ENCODE measurements at regions not wholly inside any gene's neighbourhood (a gene's known extent, or its start where the extent isn't known, plus 50 kb on each side); places are given as distances from the start of the nearest gene placed in this dataset.
"Not testable (repeated sequence)": the region's sequence is repeated elsewhere in the genome, so short reads cannot be mapped to it uniquely, and the experiment has no call there.

DNA sequence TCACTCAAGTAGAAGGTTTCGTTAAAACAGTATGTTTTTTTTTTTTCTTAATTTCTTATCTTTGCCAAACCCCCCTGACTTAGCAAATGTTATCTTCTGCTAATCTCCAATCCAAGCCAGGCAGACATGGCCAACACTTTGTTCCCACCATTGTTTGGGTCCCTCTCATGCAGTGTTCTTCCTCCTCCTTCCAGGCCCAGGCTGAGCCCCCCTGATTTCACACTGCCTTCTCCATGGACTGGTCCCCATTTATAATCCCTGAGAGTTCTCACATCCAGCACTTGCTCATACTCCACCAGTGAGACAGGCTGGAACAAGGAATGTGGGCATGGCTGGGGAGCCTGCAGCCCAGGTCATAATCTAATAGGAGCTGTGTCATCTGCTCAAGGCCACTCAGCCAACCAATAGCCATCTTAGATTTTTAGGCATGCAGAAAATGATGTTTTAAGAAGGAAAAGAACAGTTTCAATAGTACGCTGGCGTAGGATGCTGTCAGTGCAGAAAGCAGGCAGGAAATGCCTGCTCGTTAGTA lies 238.4 kb upstream of the CCDC196 start:
- Histone ChIP-seq H3K36me3 (ENCODE audit: control insufficient read depth in 2 of 2, insufficient read depth in 2 of 2, low read length in 1 of 2) (no peaks in the 10 kb centered on the region), H3K4me3 (ENCODE audit: low read depth in 1 of 2, low read length in 2 of 2) (no peak overlapping the region), H3K9me3 (ENCODE audit: control insufficient read depth in 2 of 2, insufficient read depth in 1 of 2, low read depth in 1 of 2, low read length in 1 of 2) (no peaks in the 10 kb centered on the region), H3K4me1 (ENCODE audit: control insufficient read depth in 2 of 2, insufficient read depth in 2 of 2, low read length in 1 of 2) (no peaks in the 10 kb centered on the region), H3K27me3 (ENCODE audit: control insufficient read depth in 1 of 2, insufficient read depth in 2 of 2, low read length in 2 of 2) (no peaks in the 10 kb centered on the region), H3K27ac (ENCODE audit: low read depth in 2 of 2, low read length in 1 of 2) (no peak overlapping the region)
- WGBS, 2 donors, result 63 to 67% methylated on average over 4 of the region's 4 CpGs

DNA sequence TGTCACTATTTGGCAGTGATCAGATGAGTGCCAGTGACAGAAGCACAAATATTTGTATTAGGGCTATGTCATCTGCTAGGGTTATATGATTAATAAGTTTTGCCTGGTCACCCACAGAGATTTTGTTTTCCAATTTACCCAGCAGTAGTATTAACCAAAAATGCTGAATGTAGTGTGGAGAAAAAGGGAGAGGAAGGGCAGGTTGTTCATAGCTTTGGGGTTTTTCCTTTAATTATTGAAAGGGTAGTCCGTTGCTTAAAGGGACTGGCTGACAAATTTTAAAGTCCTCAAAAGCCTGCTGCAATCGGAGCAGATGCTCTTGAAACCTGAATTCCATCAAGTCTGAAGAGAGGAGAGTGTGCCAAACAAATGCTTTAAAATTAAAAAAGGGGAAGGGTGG lies 237.9 kb upstream of the CCDC196 start:
- Histone ChIP-seq H3K27ac (ENCODE audit: low read depth in 2 of 2, low read length in 1 of 2) (no peak overlapping the region), H3K9me3 (ENCODE audit: control insufficient read depth in 2 of 2, insufficient read depth in 1 of 2, low read depth in 1 of 2, low read length in 1 of 2) (no peaks in the 10 kb centered on the region), H3K27me3 (ENCODE audit: control insufficient read depth in 1 of 2, insufficient read depth in 2 of 2, low read length in 2 of 2) (no peaks in the 10 kb centered on the region), H3K4me3 (ENCODE audit: low read depth in 1 of 2, low read length in 2 of 2) (no peak overlapping the region), H3K4me1 (ENCODE audit: control insufficient read depth in 2 of 2, insufficient read depth in 2 of 2, low read length in 1 of 2) (no peaks in the 10 kb centered on the region), H3K36me3 (ENCODE audit: control insufficient read depth in 2 of 2, insufficient read depth in 2 of 2, low read length in 1 of 2) (no peaks in the 10 kb centered on the region)
- 44 to 46% methylated on average over 2 of the region's 2 CpGs for WGBS, 2 donors

DNA sequence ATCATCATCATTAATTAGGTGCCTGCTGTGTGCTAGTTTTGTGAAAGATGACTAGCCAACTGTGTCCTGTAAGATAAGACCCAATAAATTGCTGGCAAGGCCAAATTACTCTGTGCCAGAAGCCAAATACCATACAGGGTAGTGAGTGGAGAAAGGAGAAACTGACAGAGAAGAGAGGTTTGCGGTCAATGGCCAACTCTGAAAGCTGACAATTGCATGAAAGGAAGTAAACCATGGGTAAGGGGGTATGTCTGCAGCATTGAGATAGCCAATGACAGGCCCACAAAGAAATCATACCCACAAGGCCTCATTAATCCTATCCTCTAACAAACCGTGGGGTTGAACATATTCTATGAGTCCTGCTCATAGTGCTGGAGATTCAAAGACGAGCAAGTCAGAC lies 236.6 kb upstream of the CCDC196 start:
- no peaks in the 10 kb centered on the region for H3K27me3 ChIP-seq (ENCODE audit: control insufficient read depth in 1 of 2, insufficient read depth in 2 of 2, low read length in 2 of 2)
- H3K4me1 ChIP-seq (ENCODE audit: control insufficient read depth in 2 of 2, insufficient read depth in 2 of 2, low read length in 1 of 2), result no peaks in the 10 kb centered on the region
- H3K36me3 ChIP-seq (ENCODE audit: control insufficient read depth in 2 of 2, insufficient read depth in 2 of 2, low read length in 1 of 2), result no peaks in the 10 kb centered on the region
- WGBS, 2 donors, result 81% methylated on average over 3 of the region's 3 CpGs
- no peaks in the 10 kb centered on the region for H3K9me3 ChIP-seq (ENCODE audit: control insufficient read depth in 2 of 2, insufficient read depth in 1 of 2, low read depth in 1 of 2, low read length in 1 of 2)
- no peak overlapping the region for H3K4me3 ChIP-seq (ENCODE audit: low read depth in 1 of 2, low read length in 2 of 2)
- no peak overlapping the region for H3K27ac ChIP-seq (ENCODE audit: low read depth in 2 of 2, low read length in 1 of 2)

DNA sequence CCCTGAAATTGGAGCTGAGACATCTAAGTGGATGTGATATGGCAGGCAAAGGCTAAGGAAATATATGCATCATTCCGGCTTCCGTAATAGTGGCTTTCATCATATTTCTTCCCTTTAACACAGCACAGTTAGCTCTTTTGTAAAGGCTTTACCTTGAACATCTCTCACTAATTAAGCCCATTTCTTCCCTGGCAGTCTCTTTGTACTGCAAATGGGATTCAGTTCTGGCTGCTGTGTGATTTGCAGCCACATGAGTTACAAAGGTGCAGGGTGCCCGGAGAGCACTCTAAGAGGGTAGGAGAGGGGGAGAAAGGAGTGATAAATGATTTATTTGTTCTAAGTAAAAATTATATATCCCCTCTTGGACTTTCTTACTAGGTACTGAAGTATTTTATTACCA lies 232.1 kb upstream of the CCDC196 start:
- Histone ChIP-seq H3K9me3 (ENCODE audit: control insufficient read depth in 2 of 2, insufficient read depth in 1 of 2, low read depth in 1 of 2, low read length in 1 of 2) (no peaks in the 10 kb centered on the region), H3K4me1 (ENCODE audit: control insufficient read depth in 2 of 2, insufficient read depth in 2 of 2, low read length in 1 of 2) (no peaks in the 10 kb centered on the region), H3K27ac (ENCODE audit: low read depth in 2 of 2, low read length in 1 of 2) (no peak overlapping the region), H3K27me3 (ENCODE audit: control insufficient read depth in 1 of 2, insufficient read depth in 2 of 2, low read length in 2 of 2) (no peaks in the 10 kb centered on the region), H3K4me3 (ENCODE audit: low read depth in 1 of 2, low read length in 2 of 2) (no peak overlapping the region), H3K36me3 (ENCODE audit: control insufficient read depth in 2 of 2, insufficient read depth in 2 of 2, low read length in 1 of 2) (no peaks in the 10 kb centered on the region)
- 75 to 80% methylated on average over 3 of the region's 3 CpGs for WGBS, 2 donors

DNA sequence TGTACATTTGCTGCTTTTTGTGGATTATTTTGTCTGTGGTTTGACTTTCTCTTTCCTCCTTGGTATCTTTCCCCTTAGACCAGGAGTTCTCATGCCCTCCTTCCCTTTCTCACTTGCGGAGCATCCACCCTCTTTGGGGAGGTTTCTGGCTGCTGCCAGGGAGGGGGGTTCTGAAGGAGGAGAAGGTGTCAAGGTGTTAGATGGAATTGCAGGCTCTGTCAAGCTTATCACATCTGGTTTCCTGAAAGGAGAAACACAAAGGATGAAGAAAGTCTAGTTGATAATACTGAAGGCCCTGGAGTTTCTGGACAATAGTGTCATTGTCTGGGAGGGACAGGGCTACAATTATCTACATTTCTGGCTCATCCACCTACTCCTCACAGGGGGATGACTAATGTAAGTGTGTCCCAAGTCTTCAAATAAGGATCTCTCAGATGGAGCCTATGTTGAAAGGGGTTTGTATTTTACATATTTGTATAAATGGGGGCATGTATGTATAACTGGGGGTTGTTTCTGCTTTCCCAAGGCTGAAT lies 217.3 kb upstream of the CCDC196 start:
- H3K36me3 ChIP-seq (ENCODE audit: control insufficient read depth in 2 of 2, insufficient read depth in 2 of 2, low read length in 1 of 2), result no peaks in the 10 kb centered on the region
- no peaks in the 10 kb centered on the region for H3K9me3 ChIP-seq (ENCODE audit: control insufficient read depth in 2 of 2, insufficient read depth in 1 of 2, low read depth in 1 of 2, low read length in 1 of 2)
- no peak overlapping the region for H3K27ac ChIP-seq (ENCODE audit: low read depth in 2 of 2, low read length in 1 of 2)
- no peaks in the 10 kb centered on the region for H3K4me1 ChIP-seq (ENCODE audit: control insufficient read depth in 2 of 2, insufficient read depth in 2 of 2, low read length in 1 of 2)
- 89 to 92% methylated on average over 1 of the region's 1 CpG for WGBS, 2 donors
- no peaks in the 10 kb centered on the region for H3K27me3 ChIP-seq (ENCODE audit: control insufficient read depth in 1 of 2, insufficient read depth in 2 of 2, low read length in 2 of 2)
- no peak overlapping the region for H3K4me3 ChIP-seq (ENCODE audit: low read depth in 1 of 2, low read length in 2 of 2)

DNA sequence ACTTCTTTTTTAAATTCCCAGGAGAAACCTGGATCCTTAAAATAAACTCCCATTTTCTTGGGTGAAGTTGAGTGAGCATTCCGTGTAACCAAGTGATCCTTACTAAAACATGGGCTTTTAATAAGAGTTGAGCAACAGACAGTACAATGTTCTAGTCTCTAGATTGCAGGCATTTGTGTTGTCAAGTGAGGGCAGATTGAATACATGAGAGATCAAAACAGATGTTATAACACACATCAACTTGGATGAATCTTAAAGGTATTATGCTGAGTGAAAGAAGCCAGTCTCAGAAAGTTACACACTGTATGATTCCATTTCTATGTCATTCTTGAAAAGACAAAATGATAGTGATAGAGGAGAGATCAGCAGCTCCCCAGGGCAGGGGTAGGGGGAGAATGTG lies 213.9 kb upstream of the CCDC196 start:
- Histone ChIP-seq H3K4me1 (ENCODE audit: control insufficient read depth in 2 of 2, insufficient read depth in 2 of 2, low read length in 1 of 2) (no peaks in the 10 kb centered on the region), H3K4me3 (ENCODE audit: low read depth in 1 of 2, low read length in 2 of 2) (no peak overlapping the region), H3K36me3 (ENCODE audit: control insufficient read depth in 2 of 2, insufficient read depth in 2 of 2, low read length in 1 of 2) (no peaks in the 10 kb centered on the region), H3K9me3 (ENCODE audit: control insufficient read depth in 2 of 2, insufficient read depth in 1 of 2, low read depth in 1 of 2, low read length in 1 of 2) (no peaks in the 10 kb centered on the region), H3K27me3 (ENCODE audit: control insufficient read depth in 1 of 2, insufficient read depth in 2 of 2, low read length in 2 of 2) (no peaks in the 10 kb centered on the region), H3K27ac (ENCODE audit: low read depth in 2 of 2, low read length in 1 of 2) (no peak overlapping the region)
- 89 to 95% methylated on average over 1 of the region's 1 CpG for WGBS, 2 donors

DNA sequence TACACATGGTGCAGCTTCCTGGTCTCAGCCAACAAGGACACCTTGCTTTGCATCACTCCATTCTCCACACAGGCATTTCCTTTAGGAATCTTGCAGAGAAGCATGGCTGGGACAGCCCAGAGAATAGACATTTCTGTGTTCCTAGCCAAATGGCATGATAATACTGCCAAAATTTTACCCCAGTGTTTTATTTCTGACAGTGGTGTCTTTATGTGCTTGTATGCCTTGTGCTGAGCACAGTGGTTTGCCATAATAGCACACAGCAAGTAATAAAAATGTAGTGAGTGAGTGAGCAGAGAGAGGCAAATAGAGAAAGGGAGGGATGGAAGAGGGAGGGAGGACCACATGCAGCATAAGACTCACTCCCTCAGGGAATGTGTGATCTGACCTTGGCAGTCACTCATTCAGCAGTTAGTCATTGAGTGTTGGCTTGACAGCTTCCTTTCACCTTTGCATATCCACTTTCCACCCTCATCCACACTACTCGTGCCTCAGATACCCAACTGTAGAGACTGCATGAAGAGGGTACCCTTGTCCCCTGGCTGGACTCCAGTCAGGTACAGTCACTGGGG lies 212.8 kb upstream of the CCDC196 start:
- no peak overlapping the region for H3K4me3 ChIP-seq (ENCODE audit: low read depth in 1 of 2, low read length in 2 of 2)
- H3K9me3 ChIP-seq (ENCODE audit: control insufficient read depth in 2 of 2, insufficient read depth in 1 of 2, low read depth in 1 of 2, low read length in 1 of 2), result no peaks in the 10 kb centered on the region
- H3K27ac ChIP-seq (ENCODE audit: low read depth in 2 of 2, low read length in 1 of 2), result no peak overlapping the region
- H3K27me3 ChIP-seq (ENCODE audit: control insufficient read depth in 1 of 2, insufficient read depth in 2 of 2, low read length in 2 of 2), result no peaks in the 10 kb centered on the region
- H3K4me1 ChIP-seq (ENCODE audit: control insufficient read depth in 2 of 2, insufficient read depth in 2 of 2, low read length in 1 of 2), result no peaks in the 10 kb centered on the region
- 31 to 32% methylated on average over 1 of the region's 1 CpG for WGBS, 2 donors
- no peaks in the 10 kb centered on the region for H3K36me3 ChIP-seq (ENCODE audit: control insufficient read depth in 2 of 2, insufficient read depth in 2 of 2, low read length in 1 of 2)

DNA sequence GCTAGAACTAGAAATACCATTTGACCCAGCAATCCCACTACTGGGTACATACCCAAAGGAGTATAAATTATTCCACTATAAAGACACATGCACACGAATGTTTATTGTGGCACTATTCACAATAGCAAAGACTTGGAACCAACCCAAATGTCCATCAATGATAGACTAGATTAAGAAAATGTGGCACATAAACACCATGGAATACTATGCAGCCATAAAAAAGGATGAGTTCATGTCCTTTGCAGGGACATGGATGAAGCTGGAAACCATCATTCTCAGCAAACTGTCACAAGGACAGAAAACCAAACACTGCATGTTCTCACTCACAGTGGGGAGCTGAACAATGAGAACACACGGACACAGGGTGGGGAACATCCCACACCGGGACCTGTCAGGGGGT lies 207.8 kb upstream of the CCDC196 start:
- H3K36me3 ChIP-seq (ENCODE audit: control insufficient read depth in 2 of 2, insufficient read depth in 2 of 2, low read length in 1 of 2); H3K9me3 ChIP-seq (ENCODE audit: control insufficient read depth in 2 of 2, insufficient read depth in 1 of 2, low read depth in 1 of 2, low read length in 1 of 2); H3K4me1 ChIP-seq (ENCODE audit: control insufficient read depth in 2 of 2, insufficient read depth in 2 of 2, low read length in 1 of 2); H3K4me3 ChIP-seq (ENCODE audit: low read depth in 1 of 2, low read length in 2 of 2); H3K27ac ChIP-seq (ENCODE audit: low read depth in 2 of 2, low read length in 1 of 2); H3K27me3 ChIP-seq (ENCODE audit: control insufficient read depth in 1 of 2, insufficient read depth in 2 of 2, low read length in 2 of 2): not testable (repeated sequence)
- 90 to 91% methylated on average over 3 of the region's 3 CpGs for WGBS, 2 donors

DNA sequence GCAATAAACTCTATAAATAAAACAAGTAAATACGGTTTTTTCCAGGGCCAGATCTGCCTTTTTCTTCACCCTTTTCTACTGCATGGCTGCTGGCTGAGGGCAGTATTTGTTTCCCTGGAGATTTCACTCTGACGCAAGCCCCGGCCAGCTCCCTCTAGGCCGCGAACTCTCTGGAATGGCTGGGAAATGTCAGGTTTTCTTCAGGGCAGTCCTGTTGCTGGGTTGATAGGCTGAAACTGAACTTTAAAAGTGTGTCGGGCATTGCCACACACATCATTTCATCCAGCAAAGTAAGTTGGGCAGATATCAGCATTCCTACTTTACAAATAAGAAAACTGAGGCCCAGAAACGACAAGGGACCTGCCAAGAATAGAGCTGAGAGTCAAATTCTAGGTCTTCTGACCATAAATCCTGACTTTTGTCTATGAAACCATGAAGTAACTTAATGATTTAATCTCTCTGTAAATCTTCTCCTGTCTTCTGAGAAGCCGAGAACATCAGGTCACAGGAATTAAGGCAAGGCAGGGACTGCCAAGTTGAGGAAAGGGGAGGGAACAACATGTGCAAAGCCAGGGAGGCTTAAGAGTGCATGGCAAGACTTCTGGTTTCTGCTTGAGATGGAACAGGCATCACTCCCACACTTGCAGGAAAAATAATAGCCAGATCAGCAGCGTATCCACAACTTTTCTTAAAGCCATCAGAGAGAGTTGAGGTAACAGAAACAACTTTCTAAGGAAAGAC lies 205.0 kb upstream of the CCDC196 start:
- H3K36me3 ChIP-seq (ENCODE audit: control insufficient read depth in 2 of 2, insufficient read depth in 2 of 2, low read length in 1 of 2), result no peaks in the 10 kb centered on the region
- no peaks in the 10 kb centered on the region for H3K4me1 ChIP-seq (ENCODE audit: control insufficient read depth in 2 of 2, insufficient read depth in 2 of 2, low read length in 1 of 2)
- H3K4me3 ChIP-seq (ENCODE audit: low read depth in 1 of 2, low read length in 2 of 2), result no peak overlapping the region
- H3K27ac ChIP-seq (ENCODE audit: low read depth in 2 of 2, low read length in 1 of 2), result no peak overlapping the region
- no peaks in the 10 kb centered on the region for H3K9me3 ChIP-seq (ENCODE audit: control insufficient read depth in 2 of 2, insufficient read depth in 1 of 2, low read depth in 1 of 2, low read length in 1 of 2)
- WGBS, 2 donors, result 64 to 74% methylated on average over 9 of the region's 9 CpGs
- no peaks in the 10 kb centered on the region for H3K27me3 ChIP-seq (ENCODE audit: control insufficient read depth in 1 of 2, insufficient read depth in 2 of 2, low read length in 2 of 2)

DNA sequence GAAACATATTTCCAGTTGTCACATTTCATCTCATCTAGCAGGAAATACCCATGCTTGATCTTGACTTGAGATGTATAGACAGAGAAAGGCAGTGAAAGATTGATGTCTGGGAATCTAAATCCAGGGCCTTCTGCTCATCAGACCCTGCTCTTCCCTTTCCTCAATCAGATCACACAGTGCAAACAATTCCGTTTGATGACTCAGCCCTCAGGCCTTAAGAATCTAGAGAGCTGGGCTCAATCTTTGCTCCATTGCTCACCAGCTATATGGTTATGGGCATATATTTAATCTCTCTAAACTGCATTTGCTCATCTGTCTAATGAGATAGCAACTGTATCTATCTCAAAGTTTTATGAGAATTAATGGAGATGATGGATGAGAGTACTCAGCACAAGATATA lies 201.8 kb upstream of the CCDC196 start:
- no peak overlapping the region for H3K27ac ChIP-seq (ENCODE audit: low read depth in 2 of 2, low read length in 1 of 2)
- no peaks in the 10 kb centered on the region for H3K4me1 ChIP-seq (ENCODE audit: control insufficient read depth in 2 of 2, insufficient read depth in 2 of 2, low read length in 1 of 2)
- no peak overlapping the region for H3K4me3 ChIP-seq (ENCODE audit: low read depth in 1 of 2, low read length in 2 of 2)
- no peaks in the 10 kb centered on the region for H3K36me3 ChIP-seq (ENCODE audit: control insufficient read depth in 2 of 2, insufficient read depth in 2 of 2, low read length in 1 of 2)
- H3K9me3 ChIP-seq (ENCODE audit: control insufficient read depth in 2 of 2, insufficient read depth in 1 of 2, low read depth in 1 of 2, low read length in 1 of 2), result no peaks in the 10 kb centered on the region
- no peaks in the 10 kb centered on the region for H3K27me3 ChIP-seq (ENCODE audit: control insufficient read depth in 1 of 2, insufficient read depth in 2 of 2, low read length in 2 of 2)
- WGBS, 2 donors, result 29 to 41% methylated on average over 1 of the region's 1 CpG

Data from esophagus (tissue), 2 donors.